Activated CD4-positive, alpha-beta T cell treated with anti-CD3 and anti-CD28 coated beads for 24 hours (primary cell): ENCODE measurements at regions not wholly inside any gene's neighbourhood (a gene's known extent, or its start where the extent isn't known, plus 50 kb on each side); places are given as distances from the start of the nearest gene placed in this dataset.
"Not testable (repeated sequence)": the region's sequence is repeated elsewhere in the genome, so short reads cannot be mapped to it uniquely, and the experiment has no call there.

ENCODE experiments used
- DNase-seq, 2 donors: peaks; one replicate each; pipeline ENCODE4 v3.0.0-alpha.2; 2020; ENCODE audit warnings: low read depth in 2 of 2

- DNase-seq: no peak
Observed at GRCh38 chr21:28181730-28182129, 810.9 kb downstream of the LTN1 start.

- no peak for DNase-seq
Observed at GRCh38 chr21:28179136-28179535, 813.5 kb downstream of the LTN1 start.

GRCh38 chr21:28177124-28177523, 815.6 kb downstream of the LTN1 start:
- DNase-seq: no peak

GRCh38 chr21:28174701-28175100, 818.0 kb downstream of the LTN1 start:
- DNase-seq: no peak

- DNase-seq: no peak
Observed at GRCh38 chr21:28174006-28174405, 818.7 kb downstream of the LTN1 start.

- DNase-seq: no peak
Observed at GRCh38 chr21:28172376-28172775, 820.3 kb downstream of the LTN1 start.

GRCh38 chr21:28167366-28167765, 825.3 kb downstream of the LTN1 start:
- DNase-seq: no peak

GRCh38 chr21:28164519-28164918, 828.2 kb downstream of the LTN1 start:
- not testable (repeated sequence) for DNase-seq

- DNase-seq: not testable (repeated sequence)
Observed at GRCh38 chr21:28162052-28162451, 830.6 kb downstream of the LTN1 start.

GRCh38 chr21:28160378-28160777, 832.3 kb downstream of the LTN1 start:
- no peak for DNase-seq

GRCh38 chr21:28159396-28159795, 833.3 kb downstream of the LTN1 start:
- no peak for DNase-seq

- no peak for DNase-seq
Observed at GRCh38 chr21:28156590-28156989, 836.1 kb downstream of the LTN1 start.

- DNase-seq: no peak
Observed at GRCh38 chr21:28154121-28154520, 838.6 kb downstream of the LTN1 start.

- no peak for DNase-seq
Observed at GRCh38 chr21:28152732-28153131, 839.9 kb downstream of the LTN1 start.

- DNase-seq: no peak
Observed at GRCh38 chr21:28151758-28152157, 840.9 kb downstream of the LTN1 start.

- no peak for DNase-seq
Observed at GRCh38 chr21:28150778-28151177, 841.9 kb downstream of the LTN1 start.

GRCh38 chr21:28148400-28149064, 844.1 kb downstream of the LTN1 start:
- no peak for DNase-seq

- DNase-seq: no peak
Observed at GRCh38 chr21:28144653-28145052, 848.0 kb downstream of the LTN1 start.

GRCh38 chr21:28144089-28144488, 848.6 kb downstream of the LTN1 start:
- DNase-seq: no peak

- DNase-seq: no peak
Observed at GRCh38 chr21:28142697-28143096, 850.0 kb downstream of the LTN1 start.

- no peak for DNase-seq
Observed at GRCh38 chr21:28138272-28138671, 854.4 kb downstream of the LTN1 start.

GRCh38 chr21:28136656-28137255, 855.9 kb downstream of the LTN1 start:
- no peak for DNase-seq

- no peak for DNase-seq
Observed at GRCh38 chr21:28135646-28136045, 857.0 kb downstream of the LTN1 start.

GRCh38 chr21:28133116-28133515, 859.6 kb downstream of the LTN1 start:
- DNase-seq: no peak
